ENCODE measurements at regions not wholly inside any gene's neighbourhood (a gene's known extent, or its start where the extent isn't known, plus 50 kb on each side); places are given as distances from the start of the nearest gene placed in this dataset.
A peak's percentile ranks its signal among the peaks of the same experiment; 100 is the strongest.

- Histone ChIP-seq H4K8ac (ENCODE audit: low read length) (no peak overlapping the region), H3K4me2 (ENCODE audit: low read length, poor library complexity, severe bottlenecking) (no peak overlapping the region), H3K9me3 (ENCODE audit: control insufficient read depth, low read length) (no peaks in the 10 kb centered on the region), H3K79me1 (replicated peaks; ENCODE audit: low read length, poor library complexity, severe bottlenecking) (no peaks in the 10 kb centered on the region), H2BK15ac (ENCODE audit: low read depth, poor library complexity, severe bottlenecking) (no peak overlapping the region), H2AK5ac (ENCODE audit: low read length, severe bottlenecking) (no peak overlapping the region), H2AFZ (ENCODE audit: low read depth, low read length) (no peak overlapping the region), H2BK5ac (ENCODE audit: low read depth, low read length, poor library complexity, severe bottlenecking) (no peak overlapping the region), H3K36me3 (ENCODE audit: control insufficient read depth in 1 of 2, insufficient read depth in 2 of 2, low read depth in 1 of 2, low read length in 2 of 2) (no peaks in the 10 kb centered on the region), H3K23ac (ENCODE audit: low read length in 2 of 2) (no peak overlapping the region), H3K9ac (ENCODE audit: low read length) (no peak overlapping the region), H2BK120ac (ENCODE audit: low read depth, low read length) (no peak overlapping the region), H3K27me3 (ENCODE audit: control insufficient read depth in 1 of 2, insufficient read depth in 1 of 2, low read length in 2 of 2) (peaks cover 0 to 45% of the 10 kb centered on the region in 2 experiments), H2BK12ac (ENCODE audit: low read length in 2 of 2) (no peak overlapping the region), H3K14ac (ENCODE audit: low read length in 2 of 2) (no peak overlapping the region), H3K18ac (ENCODE audit: low read depth in 1 of 2, low read length in 2 of 2) (no peak overlapping the region), H3K4me1 (ENCODE audit: control insufficient read depth, insufficient read depth, low read depth, low read length) (no peaks in the 10 kb centered on the region), H4K91ac (ENCODE audit: low read length) (no peak overlapping the region), H3K27ac (ENCODE audit: low read length, poor library complexity, severe bottlenecking) (no peak overlapping the region), H3K4me3 (ENCODE audit: insufficient read depth in 1 of 2, low read depth in 1 of 2, low read length in 2 of 2) (no peak overlapping the region), H3K4ac (ENCODE audit: low read depth in 1 of 2, low read length in 2 of 2) (no peak overlapping the region)
- DNase-seq: no peak
- WGBS: no CpG with 5 or more reads among the region's 1 CpG
These were observed 625.6 kb downstream of the BCOR start for GRCh38 chrX:39472161-39472560.

DNA sequence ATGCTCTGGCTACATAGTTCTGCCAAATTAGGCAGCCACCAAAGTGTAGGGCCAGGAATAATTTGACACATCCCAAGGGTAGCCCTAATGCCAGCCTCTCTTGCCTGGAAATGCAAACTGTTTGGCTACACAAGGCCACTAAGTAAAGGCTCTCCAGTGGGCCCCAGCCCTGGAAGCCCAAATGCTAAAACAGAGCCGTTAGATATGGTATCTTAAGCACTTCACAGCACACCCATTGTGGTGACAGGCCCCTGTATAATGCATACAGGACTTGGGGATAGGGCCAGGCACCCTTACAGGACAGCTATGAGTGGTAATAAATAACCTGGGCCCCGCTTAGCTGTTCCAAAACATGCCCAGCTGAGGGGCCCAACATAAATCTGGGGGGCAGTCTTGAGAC, 623.9 kb downstream of the BCOR start:
- Histone ChIP-seq H3K4me2 (ENCODE audit: low read length, poor library complexity, severe bottlenecking) (no peak overlapping the region), H2AFZ (ENCODE audit: low read depth, low read length) (no peak overlapping the region), H2AK5ac (ENCODE audit: low read length, severe bottlenecking) (no peak overlapping the region), H3K9ac (ENCODE audit: low read length) (no peak overlapping the region), H2BK15ac (ENCODE audit: low read depth, poor library complexity, severe bottlenecking) (no peak overlapping the region), H2BK5ac (ENCODE audit: low read depth, low read length, poor library complexity, severe bottlenecking) (no peak overlapping the region), H2BK120ac (ENCODE audit: low read depth, low read length) (no peak overlapping the region), H4K8ac (ENCODE audit: low read length) (no peak overlapping the region), H3K14ac (ENCODE audit: low read length in 2 of 2) (no peak overlapping the region), H3K79me1 (replicated peaks; ENCODE audit: low read length, poor library complexity, severe bottlenecking) (no peaks in the 10 kb centered on the region), H2BK12ac (ENCODE audit: low read length in 2 of 2) (no peak overlapping the region), H3K27ac (ENCODE audit: low read length, poor library complexity, severe bottlenecking) (no peak overlapping the region), H3K36me3 (ENCODE audit: control insufficient read depth in 1 of 2, insufficient read depth in 2 of 2, low read depth in 1 of 2, low read length in 2 of 2) (no peaks in the 10 kb centered on the region), H3K27me3 (ENCODE audit: control insufficient read depth in 1 of 2, insufficient read depth in 1 of 2, low read length in 2 of 2) (peaks cover 4 to 52% of the 10 kb centered on the region in 2 experiments), H3K18ac (ENCODE audit: low read depth in 1 of 2, low read length in 2 of 2) (no peak overlapping the region), H3K4me3 (ENCODE audit: insufficient read depth in 1 of 2, low read depth in 1 of 2, low read length in 2 of 2) (no peak overlapping the region), H4K91ac (ENCODE audit: low read length) (no peak overlapping the region), H3K4ac (ENCODE audit: low read depth in 1 of 2, low read length in 2 of 2) (no peak overlapping the region), H3K4me1 (ENCODE audit: control insufficient read depth, insufficient read depth, low read depth, low read length) (no peaks in the 10 kb centered on the region), H3K9me3 (ENCODE audit: control insufficient read depth, low read length) (no peaks in the 10 kb centered on the region), H3K23ac (ENCODE audit: low read length in 2 of 2) (no peak overlapping the region)
- no peak for DNase-seq
- WGBS: 71% methylated on average over 1 of the region's 2 CpGs

DNA sequence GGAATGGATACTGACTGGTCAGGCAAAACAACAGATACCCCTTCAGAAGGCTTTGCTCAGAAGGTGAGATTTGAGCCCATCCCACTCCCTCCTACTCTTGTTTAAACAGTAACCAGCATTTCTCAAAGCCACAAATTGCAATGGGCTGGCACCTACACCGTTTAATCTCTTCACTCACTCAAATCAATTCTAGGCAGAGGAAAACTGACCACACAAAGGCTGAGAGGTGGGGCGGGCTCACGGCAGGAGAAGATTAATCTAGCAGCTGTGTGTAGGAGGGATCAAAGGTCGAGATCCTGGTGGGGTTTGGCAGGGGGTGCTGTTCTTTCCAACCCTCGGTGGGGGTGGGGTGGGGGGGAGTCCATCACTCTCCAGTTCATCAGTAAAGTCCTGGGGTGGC, 622.4 kb downstream of the BCOR start:
- WGBS: 36% methylated on average over 4 of the region's 5 CpGs

GRCh38 chrX:39476604-39477021, 621.1 kb downstream of the BCOR start:
- Histone ChIP-seq H2BK15ac (ENCODE audit: low read depth, poor library complexity, severe bottlenecking) (no peak overlapping the region), H3K9me3 (ENCODE audit: control insufficient read depth, low read length) (no peaks in the 10 kb centered on the region), H4K8ac (ENCODE audit: low read length) (no peak overlapping the region), H3K4me1 (ENCODE audit: control insufficient read depth, insufficient read depth, low read depth, low read length) (no peaks in the 10 kb centered on the region), H3K27ac (ENCODE audit: low read length, poor library complexity, severe bottlenecking) (no peak overlapping the region), H3K36me3 (ENCODE audit: control insufficient read depth in 1 of 2, insufficient read depth in 2 of 2, low read depth in 1 of 2, low read length in 2 of 2) (no peaks in the 10 kb centered on the region), H3K4me2 (ENCODE audit: low read length, poor library complexity, severe bottlenecking) (no peak overlapping the region), H3K79me1 (replicated peaks; ENCODE audit: low read length, poor library complexity, severe bottlenecking) (no peaks in the 10 kb centered on the region), H4K91ac (ENCODE audit: low read length) (peak overlapping the region; percentile 27), H3K27me3 (ENCODE audit: control insufficient read depth in 1 of 2, insufficient read depth in 1 of 2, low read length in 2 of 2) (peaks cover 4 to 63% of the 10 kb centered on the region in 2 experiments), H3K14ac (ENCODE audit: low read length in 2 of 2) (no peak overlapping the region), H3K9ac (ENCODE audit: low read length) (no peak overlapping the region), H3K18ac (ENCODE audit: low read depth in 1 of 2, low read length in 2 of 2) (no peak overlapping the region), H3K23ac (ENCODE audit: low read length in 2 of 2) (no peak overlapping the region), H2BK12ac (ENCODE audit: low read length in 2 of 2) (no peak overlapping the region), H2BK120ac (ENCODE audit: low read depth, low read length) (no peak overlapping the region), H2AFZ (ENCODE audit: low read depth, low read length) (no peak overlapping the region), H2BK5ac (ENCODE audit: low read depth, low read length, poor library complexity, severe bottlenecking) (no peak overlapping the region), H3K4me3 (ENCODE audit: insufficient read depth in 1 of 2, low read depth in 1 of 2, low read length in 2 of 2) (no peak overlapping the region), H2AK5ac (ENCODE audit: low read length, severe bottlenecking) (no peak overlapping the region), H3K4ac (ENCODE audit: low read depth in 1 of 2, low read length in 2 of 2) (no peak overlapping the region)
- 68% methylated on average over 9 of the region's 15 CpGs for WGBS
- no peak for DNase-seq

More for the DNA sequence above, 622.4 kb downstream of the BCOR start:
- H2AFZ ChIP-seq (ENCODE audit: low read depth, low read length): no peak overlapping the region
- no peak overlapping the region for H3K14ac ChIP-seq (ENCODE audit: low read length in 2 of 2)
- no peak overlapping the region for H2AK5ac ChIP-seq (ENCODE audit: low read length, severe bottlenecking)
- no peak overlapping the region for H3K23ac ChIP-seq (ENCODE audit: low read length in 2 of 2)
- no peak overlapping the region for H3K4me2 ChIP-seq (ENCODE audit: low read length, poor library complexity, severe bottlenecking)
- no peaks in the 10 kb centered on the region for H3K9me3 ChIP-seq (ENCODE audit: control insufficient read depth, low read length)
- H3K27me3 ChIP-seq (ENCODE audit: control insufficient read depth in 1 of 2, insufficient read depth in 1 of 2, low read length in 2 of 2): peaks cover 4 to 56% of the 10 kb centered on the region in 2 experiments
- H2BK120ac ChIP-seq (ENCODE audit: low read depth, low read length): no peak overlapping the region
- no peak overlapping the region for H3K4me3 ChIP-seq (ENCODE audit: insufficient read depth in 1 of 2, low read depth in 1 of 2, low read length in 2 of 2)
- H2BK5ac ChIP-seq (ENCODE audit: low read depth, low read length, poor library complexity, severe bottlenecking): no peak overlapping the region
- no peak overlapping the region for H3K18ac ChIP-seq (ENCODE audit: low read depth in 1 of 2, low read length in 2 of 2)
- no peak overlapping the region for H3K9ac ChIP-seq (ENCODE audit: low read length)
- H4K8ac ChIP-seq (ENCODE audit: low read length): no peak overlapping the region
- H3K27ac ChIP-seq (ENCODE audit: low read length, poor library complexity, severe bottlenecking): no peak overlapping the region
- DNase-seq: no peak
- H2BK12ac ChIP-seq (ENCODE audit: low read length in 2 of 2): no peak overlapping the region
- no peaks in the 10 kb centered on the region for H3K36me3 ChIP-seq (ENCODE audit: control insufficient read depth in 1 of 2, insufficient read depth in 2 of 2, low read depth in 1 of 2, low read length in 2 of 2)
- H3K79me1 ChIP-seq (replicated peaks; ENCODE audit: low read length, poor library complexity, severe bottlenecking): no peaks in the 10 kb centered on the region
- no peak overlapping the region for H2BK15ac ChIP-seq (ENCODE audit: low read depth, poor library complexity, severe bottlenecking)
- H3K4ac ChIP-seq (ENCODE audit: low read depth in 1 of 2, low read length in 2 of 2): no peak overlapping the region
- no peak overlapping the region for H4K91ac ChIP-seq (ENCODE audit: low read length)
- H3K4me1 ChIP-seq (ENCODE audit: control insufficient read depth, insufficient read depth, low read depth, low read length): no peaks in the 10 kb centered on the region
